ENCODE measurements at regions not wholly inside any gene's neighbourhood (a gene's known extent, or its start where the extent isn't known, plus 50 kb on each side); places are given as distances from the start of the nearest gene placed in this dataset.

DNA sequence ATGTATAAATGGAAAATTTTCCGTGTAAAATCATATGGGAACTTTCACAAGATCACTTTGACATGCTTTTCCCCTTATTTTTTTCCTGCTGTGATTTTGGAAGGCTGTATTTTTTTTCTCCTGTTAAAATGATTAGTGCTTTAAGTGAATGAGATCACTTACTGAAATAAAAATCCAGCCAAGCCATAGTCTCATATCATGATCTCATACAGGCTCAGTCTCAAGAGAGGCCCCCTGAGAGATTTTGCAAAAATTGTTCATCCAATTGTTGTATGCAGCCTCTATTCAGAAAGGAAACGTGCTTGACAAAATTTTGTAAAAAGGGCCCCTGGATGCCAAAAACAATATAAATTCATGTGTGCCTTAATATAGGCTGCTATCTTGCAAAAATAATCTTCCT, 528.2 kb downstream of the HDGFL1 start:
- ATAC-seq (no peak), DNase-seq (ENCODE audit: low spot score) (no peak)
- Mint-ChIP-seq H3K9me3 (peaks cover 59% of the 10 kb centered on the region), H3K27me3 (ENCODE audit: low read depth) (no peaks in the 10 kb centered on the region), H3K27ac (no peak overlapping the region), H3K36me3 (peaks cover 17% of the 10 kb centered on the region), H3K4me3 (no peak overlapping the region), H3K4me1 (no peaks in the 10 kb centered on the region)
- TF ChIP-seq, protein P1, sequence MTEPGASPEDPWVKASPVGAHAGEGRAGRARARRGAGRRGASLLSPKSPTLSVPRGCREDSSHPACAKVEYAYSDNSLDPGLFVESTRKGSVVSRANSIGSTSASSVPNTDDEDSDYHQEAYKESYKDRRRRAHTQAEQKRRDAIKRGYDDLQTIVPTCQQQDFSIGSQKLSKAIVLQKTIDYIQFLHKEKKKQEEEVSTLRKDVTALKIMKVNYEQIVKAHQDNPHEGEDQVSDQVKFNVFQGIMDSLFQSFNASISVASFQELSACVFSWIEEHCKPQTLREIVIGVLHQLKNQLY (CRISPR knock-in tag; IDR thresholded peaks at IDR 0.05): no peak
- TF ChIP-seq, protein P2, sequence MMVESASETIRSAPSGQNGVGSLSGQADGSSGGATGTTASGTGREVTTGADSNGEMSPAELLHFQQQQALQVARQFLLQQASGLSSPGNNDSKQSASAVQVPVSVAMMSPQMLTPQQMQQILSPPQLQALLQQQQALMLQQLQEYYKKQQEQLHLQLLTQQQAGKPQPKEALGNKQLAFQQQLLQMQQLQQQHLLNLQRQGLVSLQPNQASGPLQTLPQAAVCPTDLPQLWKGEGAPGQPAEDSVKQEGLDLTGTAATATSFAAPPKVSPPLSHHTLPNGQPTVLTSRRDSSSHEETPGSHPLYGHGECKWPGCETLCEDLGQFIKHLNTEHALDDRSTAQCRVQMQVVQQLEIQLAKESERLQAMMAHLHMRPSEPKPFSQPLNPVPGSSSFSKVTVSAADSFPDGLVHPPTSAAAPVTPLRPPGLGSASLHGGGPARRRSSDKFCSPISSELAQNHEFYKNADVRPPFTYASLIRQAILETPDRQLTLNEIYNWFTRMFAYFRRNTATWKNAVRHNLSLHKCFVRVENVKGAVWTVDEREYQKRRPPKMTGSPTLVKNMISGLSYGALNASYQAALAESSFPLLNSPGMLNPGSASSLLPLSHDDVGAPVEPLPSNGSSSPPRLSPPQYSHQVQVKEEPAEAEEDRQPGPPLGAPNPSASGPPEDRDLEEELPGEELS (CRISPR knock-in tag; IDR thresholded peaks at IDR 0.05): no peak
- no peak for TF ChIP-seq TEAD4 (CRISPR knock-in tag; IDR thresholded peaks at IDR 0.05)
- no peak for TF ChIP-seq ZNF138 (CRISPR knock-in tag; conservative IDR thresholded peaks at IDR 0.05)
- no peak for TF ChIP-seq ZNF232 (CRISPR knock-in tag; IDR thresholded peaks at IDR 0.05)
- TF ChIP-seq, protein P3, sequence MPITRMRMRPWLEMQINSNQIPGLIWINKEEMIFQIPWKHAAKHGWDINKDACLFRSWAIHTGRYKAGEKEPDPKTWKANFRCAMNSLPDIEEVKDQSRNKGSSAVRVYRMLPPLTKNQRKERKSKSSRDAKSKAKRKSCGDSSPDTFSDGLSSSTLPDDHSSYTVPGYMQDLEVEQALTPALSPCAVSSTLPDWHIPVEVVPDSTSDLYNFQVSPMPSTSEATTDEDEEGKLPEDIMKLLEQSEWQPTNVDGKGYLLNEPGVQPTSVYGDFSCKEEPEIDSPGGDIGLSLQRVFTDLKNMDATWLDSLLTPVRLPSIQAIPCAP (CRISPR knock-in tag; IDR thresholded peaks at IDR 0.05): no peak
- CTCF ChIA-PET: no interaction called here
- POLR2A ChIA-PET: no interaction called here

DNA sequence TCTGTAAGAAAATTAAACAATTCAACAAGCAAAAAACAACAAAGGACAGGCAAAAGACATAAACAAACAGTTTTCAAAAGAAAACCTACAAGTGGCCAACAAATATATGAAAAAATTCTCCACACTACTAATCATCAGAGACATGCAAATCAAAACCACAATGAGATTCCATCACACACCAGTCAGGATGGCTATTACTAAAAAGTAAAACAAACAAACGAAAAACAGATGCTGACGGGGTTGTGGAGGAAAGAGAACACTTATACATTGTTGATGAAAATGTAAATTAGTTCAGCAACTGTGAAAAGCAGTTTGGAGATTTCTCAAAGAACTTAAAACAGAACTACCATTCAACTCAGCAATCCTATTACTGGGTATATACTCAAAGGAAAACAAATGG, 537.6 kb downstream of the HDGFL1 start:
- Mint-ChIP-seq H3K27ac (no peak overlapping the region), H3K4me1 (no peaks in the 10 kb centered on the region), H3K4me3 (no peak overlapping the region), H3K36me3 (peaks cover 39% of the 10 kb centered on the region), H3K9me3 (peaks cover 60% of the 10 kb centered on the region), H3K27me3 (ENCODE audit: low read depth) (no peaks in the 10 kb centered on the region)
- POLR2A ChIA-PET: no interaction called here
- TF ChIP-seq, protein P4, sequence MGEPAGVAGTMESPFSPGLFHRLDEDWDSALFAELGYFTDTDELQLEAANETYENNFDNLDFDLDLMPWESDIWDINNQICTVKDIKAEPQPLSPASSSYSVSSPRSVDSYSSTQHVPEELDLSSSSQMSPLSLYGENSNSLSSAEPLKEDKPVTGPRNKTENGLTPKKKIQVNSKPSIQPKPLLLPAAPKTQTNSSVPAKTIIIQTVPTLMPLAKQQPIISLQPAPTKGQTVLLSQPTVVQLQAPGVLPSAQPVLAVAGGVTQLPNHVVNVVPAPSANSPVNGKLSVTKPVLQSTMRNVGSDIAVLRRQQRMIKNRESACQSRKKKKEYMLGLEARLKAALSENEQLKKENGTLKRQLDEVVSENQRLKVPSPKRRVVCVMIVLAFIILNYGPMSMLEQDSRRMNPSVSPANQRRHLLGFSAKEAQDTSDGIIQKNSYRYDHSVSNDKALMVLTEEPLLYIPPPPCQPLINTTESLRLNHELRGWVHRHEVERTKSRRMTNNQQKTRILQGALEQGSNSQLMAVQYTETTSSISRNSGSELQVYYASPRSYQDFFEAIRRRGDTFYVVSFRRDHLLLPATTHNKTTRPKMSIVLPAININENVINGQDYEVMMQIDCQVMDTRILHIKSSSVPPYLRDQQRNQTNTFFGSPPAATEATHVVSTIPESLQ (CRISPR knock-in tag; IDR thresholded peaks at IDR 0.05): no peak
- TF ChIP-seq TEAD4 (CRISPR knock-in tag; IDR thresholded peaks at IDR 0.05) (no peak), ESRRA (CRISPR knock-in tag; IDR thresholded peaks at IDR 0.05; ENCODE audit: borderline replicate concordance) (no peak)
- TF ChIP-seq, protein P3 (CRISPR knock-in tag; IDR thresholded peaks at IDR 0.05): no peak
- DNase-seq (ENCODE audit: low spot score): no peak
- ATAC-seq: no peak
- CTCF ChIA-PET: no interaction called here

DNA sequence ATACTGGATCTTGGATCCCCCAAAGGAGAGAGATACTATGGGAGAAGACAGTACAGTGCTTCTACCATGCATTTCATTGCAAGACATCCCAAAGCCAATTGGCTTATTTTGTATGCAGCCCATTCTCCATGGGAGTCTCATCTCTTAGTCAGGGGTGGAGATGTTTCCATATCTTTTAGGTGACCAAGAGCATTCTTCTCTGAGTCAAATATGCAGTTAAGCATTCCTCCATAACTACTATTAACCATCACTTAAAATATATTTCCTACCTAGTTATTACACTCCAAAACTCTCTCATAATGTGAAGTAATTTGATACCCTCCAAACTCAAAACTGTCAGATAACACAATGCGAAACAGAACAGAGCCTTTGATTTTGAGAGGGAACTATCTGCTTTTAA, 542.6 kb downstream of the HDGFL1 start:
- Mint-ChIP-seq H3K4me3 (no peak overlapping the region), H3K4me1 (no peaks in the 10 kb centered on the region), H3K9me3 (peaks cover 73% of the 10 kb centered on the region), H3K27me3 (ENCODE audit: low read depth) (no peaks in the 10 kb centered on the region), H3K27ac (no peak overlapping the region), H3K36me3 (peaks cover 47% of the 10 kb centered on the region)
- ChIA-PET CTCF (no interaction called here), POLR2A (no interaction called here)
- no peak for ATAC-seq
- DNase-seq (ENCODE audit: low spot score): no peak
- TF ChIP-seq EMX1 (CRISPR knock-in tag; IDR thresholded peaks at IDR 0.05) (no peak), HMGA2 (CRISPR knock-in tag; IDR thresholded peaks at IDR 0.05) (no peak), ZNF121 (CRISPR knock-in tag; IDR thresholded peaks at IDR 0.05) (no peak), JUN (CRISPR knock-in tag; IDR thresholded peaks at IDR 0.05) (no peak), ZNF219 (CRISPR knock-in tag; IDR thresholded peaks at IDR 0.05; ENCODE audit: borderline replicate concordance) (no peak), GABPB1 (CRISPR knock-in tag; IDR thresholded peaks at IDR 0.05) (no peak), SOX15 (CRISPR knock-in tag; IDR thresholded peaks at IDR 0.05) (no peak), NR1H2 (CRISPR knock-in tag; IDR thresholded peaks at IDR 0.05) (no peak)
- TF ChIP-seq, protein P5, sequence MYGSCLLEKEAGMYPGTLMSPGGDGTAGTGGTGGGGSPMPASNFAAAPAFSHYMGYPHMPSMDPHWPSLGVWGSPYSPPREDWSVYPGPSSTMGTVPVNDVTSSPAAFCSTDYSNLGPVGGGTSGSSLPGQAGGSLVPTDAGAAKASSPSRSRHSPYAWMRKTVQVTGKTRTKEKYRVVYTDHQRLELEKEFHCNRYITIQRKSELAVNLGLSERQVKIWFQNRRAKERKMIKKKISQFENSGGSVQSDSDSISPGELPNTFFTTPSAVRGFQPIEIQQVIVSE (CRISPR knock-in tag; IDR thresholded peaks at IDR 0.05; ENCODE audit: borderline replicate concordance): no peak
- TF ChIP-seq, protein P6, sequence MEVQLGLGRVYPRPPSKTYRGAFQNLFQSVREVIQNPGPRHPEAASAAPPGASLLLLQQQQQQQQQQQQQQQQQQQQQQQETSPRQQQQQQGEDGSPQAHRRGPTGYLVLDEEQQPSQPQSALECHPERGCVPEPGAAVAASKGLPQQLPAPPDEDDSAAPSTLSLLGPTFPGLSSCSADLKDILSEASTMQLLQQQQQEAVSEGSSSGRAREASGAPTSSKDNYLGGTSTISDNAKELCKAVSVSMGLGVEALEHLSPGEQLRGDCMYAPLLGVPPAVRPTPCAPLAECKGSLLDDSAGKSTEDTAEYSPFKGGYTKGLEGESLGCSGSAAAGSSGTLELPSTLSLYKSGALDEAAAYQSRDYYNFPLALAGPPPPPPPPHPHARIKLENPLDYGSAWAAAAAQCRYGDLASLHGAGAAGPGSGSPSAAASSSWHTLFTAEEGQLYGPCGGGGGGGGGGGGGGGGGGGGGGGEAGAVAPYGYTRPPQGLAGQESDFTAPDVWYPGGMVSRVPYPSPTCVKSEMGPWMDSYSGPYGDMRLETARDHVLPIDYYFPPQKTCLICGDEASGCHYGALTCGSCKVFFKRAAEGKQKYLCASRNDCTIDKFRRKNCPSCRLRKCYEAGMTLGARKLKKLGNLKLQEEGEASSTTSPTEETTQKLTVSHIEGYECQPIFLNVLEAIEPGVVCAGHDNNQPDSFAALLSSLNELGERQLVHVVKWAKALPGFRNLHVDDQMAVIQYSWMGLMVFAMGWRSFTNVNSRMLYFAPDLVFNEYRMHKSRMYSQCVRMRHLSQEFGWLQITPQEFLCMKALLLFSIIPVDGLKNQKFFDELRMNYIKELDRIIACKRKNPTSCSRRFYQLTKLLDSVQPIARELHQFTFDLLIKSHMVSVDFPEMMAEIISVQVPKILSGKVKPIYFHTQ (CRISPR knock-in tag; IDR thresholded peaks at IDR 0.05): no peak
- TF ChIP-seq, protein P7, sequence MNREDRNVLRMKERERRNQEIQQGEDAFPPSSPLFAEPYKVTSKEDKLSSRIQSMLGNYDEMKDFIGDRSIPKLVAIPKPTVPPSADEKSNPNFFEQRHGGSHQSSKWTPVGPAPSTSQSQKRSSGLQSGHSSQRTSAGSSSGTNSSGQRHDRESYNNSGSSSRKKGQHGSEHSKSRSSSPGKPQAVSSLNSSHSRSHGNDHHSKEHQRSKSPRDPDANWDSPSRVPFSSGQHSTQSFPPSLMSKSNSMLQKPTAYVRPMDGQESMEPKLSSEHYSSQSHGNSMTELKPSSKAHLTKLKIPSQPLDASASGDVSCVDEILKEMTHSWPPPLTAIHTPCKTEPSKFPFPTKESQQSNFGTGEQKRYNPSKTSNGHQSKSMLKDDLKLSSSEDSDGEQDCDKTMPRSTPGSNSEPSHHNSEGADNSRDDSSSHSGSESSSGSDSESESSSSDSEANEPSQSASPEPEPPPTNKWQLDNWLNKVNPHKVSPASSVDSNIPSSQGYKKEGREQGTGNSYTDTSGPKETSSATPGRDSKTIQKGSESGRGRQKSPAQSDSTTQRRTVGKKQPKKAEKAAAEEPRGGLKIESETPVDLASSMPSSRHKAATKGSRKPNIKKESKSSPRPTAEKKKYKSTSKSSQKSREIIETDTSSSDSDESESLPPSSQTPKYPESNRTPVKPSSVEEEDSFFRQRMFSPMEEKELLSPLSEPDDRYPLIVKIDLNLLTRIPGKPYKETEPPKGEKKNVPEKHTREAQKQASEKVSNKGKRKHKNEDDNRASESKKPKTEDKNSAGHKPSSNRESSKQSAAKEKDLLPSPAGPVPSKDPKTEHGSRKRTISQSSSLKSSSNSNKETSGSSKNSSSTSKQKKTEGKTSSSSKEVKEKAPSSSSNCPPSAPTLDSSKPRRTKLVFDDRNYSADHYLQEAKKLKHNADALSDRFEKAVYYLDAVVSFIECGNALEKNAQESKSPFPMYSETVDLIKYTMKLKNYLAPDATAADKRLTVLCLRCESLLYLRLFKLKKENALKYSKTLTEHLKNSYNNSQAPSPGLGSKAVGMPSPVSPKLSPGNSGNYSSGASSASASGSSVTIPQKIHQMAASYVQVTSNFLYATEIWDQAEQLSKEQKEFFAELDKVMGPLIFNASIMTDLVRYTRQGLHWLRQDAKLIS (CRISPR knock-in tag; IDR thresholded peaks at IDR 0.05; ENCODE audit: borderline replicate concordance): no peak
